HG02798 (cell line): ENCODE measurements at regions not wholly inside any gene's neighbourhood (a gene's known extent, or its start where the extent isn't known, plus 50 kb on each side); places are given as distances from the start of the nearest gene placed in this dataset.
"Not testable (repeated sequence)": the region's sequence is repeated elsewhere in the genome, so short reads cannot be mapped to it uniquely, and the experiment has no call there.

ENCODE experiments used
- ATAC-seq: cut with Tn5 transposase; IDR thresholded peaks from one replicate; pipeline ENCODE4 v1.9.1; 2021; ENCODE audit warnings: mild to moderate bottlenecking; ENCODE audit not compliant: unreplicated experiment, poor library complexity

DNA sequence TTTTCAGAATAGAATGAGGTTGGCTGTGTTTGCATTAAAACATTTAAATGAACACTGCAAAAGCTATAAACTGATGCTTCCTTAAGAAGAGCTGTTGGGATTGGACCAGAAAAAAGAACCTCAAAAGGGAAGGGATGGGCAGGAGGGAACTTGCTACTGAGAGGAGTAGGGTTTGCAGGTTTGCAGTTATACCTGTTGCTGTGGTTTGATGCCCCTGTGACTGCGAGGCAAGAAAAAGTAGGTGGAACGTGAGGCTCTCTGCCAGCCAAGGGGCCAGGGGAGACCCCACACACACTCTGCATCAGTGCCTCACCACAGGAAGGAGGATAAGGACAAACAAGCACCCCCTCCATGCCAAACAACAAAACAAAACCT, 197.2 kb downstream of the BCAS1 start:
- no peak for ATAC-seq

DNA sequence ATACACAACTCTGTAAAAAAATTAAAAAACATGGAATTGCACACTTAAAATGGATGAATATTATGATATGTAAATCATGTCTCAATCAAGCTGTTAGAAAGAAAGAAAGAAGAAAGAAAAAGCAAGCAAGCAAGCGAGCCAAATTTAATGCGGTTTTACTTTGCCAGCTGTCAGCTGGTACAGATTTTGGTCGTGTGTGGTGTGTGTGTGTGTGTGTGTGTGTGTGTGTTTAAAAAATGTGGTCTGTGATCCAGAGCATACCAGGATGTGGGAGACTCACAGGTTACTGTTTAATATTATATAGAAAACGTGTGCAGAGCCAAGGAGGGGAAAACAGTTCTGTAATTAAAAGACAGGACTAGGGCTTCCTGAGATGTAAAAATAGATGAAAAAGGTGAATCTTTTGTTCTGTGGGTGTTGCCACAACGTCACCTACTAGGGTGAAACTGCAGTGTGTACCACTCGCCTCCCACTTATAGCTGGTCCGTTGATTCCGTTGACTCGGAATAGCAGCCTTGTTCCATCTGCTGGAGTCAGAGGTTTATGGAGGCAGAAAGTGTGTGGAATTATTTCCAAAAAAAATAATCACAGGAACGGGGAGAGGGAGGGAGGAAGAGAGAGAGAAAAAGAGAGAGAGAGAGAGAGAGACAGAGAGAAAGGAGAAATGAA, 197.7 kb downstream of the BCAS1 start:
- peak; percentile 43 for ATAC-seq

GRCh38 chr20:53872081-53872541, 198.3 kb downstream of the BCAS1 start:
- ATAC-seq: no peak

- no peak for ATAC-seq
Observed at GRCh38 chr20:53871541-53871940, 198.9 kb downstream of the BCAS1 start.

DNA sequence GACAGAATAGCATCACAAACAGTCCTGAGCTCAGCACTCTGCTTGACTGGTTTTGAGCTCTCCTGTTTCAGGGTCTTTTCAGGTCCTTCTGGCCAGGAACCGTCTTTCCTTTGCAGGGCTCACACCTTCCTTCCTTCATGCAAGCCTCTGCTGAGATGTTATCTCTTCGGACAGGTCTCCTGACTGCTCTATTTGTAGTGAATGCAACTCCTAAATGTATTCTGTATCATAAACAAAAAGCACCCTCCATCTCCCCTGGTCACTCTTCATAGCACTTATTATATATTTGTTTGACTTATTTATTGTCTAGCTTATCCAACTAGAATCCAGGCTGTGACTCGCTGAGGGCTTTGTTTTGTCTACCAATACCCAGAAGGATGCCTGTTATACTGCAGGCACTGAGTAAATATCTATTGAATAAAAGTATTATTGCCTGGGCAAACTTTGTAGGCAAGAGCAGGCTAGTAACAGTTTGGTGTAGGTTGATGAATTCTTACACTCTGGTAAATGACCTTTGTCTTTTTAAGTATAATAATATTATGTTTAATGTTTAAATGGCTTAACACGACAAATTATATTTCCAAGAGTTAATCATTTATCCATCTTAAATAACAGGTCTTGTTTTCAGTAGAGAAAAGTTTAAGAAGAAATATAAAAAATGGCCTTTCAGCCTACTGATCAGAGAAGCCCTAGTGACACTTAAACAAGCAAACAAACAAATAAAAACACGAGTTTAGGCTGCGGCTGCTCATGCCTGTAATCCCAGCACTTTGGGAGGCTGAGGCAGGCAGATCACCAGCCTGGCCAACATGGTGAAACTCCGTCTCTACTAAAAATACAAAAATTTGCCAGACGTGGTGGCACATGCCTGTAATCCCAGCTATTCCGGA, 199.7 kb downstream of the BCAS1 start:
- ATAC-seq: no peak

- ATAC-seq: peak; percentile 75
Observed at GRCh38 chr20:53869466-53870258, 200.7 kb downstream of the BCAS1 start.

DNA sequence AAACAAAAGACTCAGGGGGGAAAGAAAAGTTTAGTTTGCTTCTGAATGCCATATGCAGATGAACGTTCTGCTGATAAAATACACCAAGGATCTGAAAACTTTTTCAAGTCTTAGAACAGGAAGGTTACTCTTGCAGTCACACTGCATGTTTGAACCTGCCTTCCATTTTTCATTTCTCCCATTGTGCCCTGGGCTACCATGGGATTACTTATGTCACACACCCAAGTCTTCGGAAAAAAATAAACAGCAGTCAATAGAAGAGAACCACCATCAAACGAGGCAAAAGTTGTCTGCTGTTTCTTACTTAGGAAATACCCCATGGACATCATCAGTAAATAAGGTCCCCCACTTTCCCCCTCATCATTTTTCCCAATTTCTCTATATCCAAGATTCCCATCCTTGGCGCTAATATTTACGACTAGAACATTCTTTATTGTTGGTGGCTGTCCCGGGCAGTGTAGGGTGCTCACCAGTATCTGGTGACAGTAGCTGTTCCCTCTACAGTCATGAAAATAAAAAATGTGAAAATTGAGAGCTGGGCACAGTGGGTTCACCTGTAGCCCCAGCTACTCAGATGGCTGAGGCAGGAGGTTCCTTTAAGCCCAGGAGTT, 202.5 kb downstream of the BCAS1 start:
- no peak for ATAC-seq

- ATAC-seq: peak; percentile 60
Observed at GRCh38 chr20:53866794-53867740, 203.3 kb downstream of the BCAS1 start.

GRCh38 chr20:53865901-53866793, 204.2 kb downstream of the BCAS1 start:
- ATAC-seq: no peak

DNA sequence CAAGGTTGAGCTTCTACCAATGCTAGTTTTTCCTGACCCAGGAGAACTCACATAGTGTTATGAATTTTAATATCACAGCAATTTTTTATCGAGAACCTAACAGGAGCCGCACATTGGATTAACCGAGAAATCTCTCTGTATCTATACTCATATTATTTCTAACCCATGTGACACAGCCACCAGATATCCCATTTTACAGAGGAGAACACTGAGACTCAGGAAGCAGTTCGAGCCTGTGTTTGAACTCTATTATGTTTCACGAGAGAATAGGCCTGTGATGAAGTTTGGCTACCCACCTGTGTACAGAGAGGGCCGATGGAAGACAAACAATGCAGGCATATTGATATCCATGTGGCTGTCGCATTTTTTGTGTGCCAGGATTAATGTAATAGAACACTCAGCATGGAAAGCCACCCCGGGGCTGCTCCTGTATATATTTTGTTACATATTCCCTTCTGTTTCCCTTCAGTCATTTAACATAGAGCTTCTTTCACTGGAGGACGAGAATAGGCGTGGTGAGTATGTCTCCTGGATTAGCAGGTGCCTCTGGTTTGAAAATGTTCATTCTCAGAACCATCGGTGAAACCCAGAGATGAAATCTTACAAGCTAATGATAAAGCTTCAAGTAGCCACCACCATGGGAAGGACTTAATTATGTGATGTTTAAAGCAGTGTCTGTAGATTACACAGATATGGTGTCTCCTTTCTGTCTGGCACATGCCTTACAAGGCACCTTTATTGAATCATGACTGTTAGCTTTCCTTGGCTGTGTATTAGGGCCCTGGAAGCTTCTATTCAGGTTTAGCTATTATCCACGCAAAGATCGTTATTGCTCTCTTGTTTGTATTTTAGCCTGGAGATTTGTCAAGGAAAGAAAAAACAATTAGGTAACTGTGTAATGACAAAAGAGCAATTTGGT, 205.4 kb downstream of the BCAS1 start:
- not testable (repeated sequence) for ATAC-seq

GRCh38 chr20:53863923-53864641, 206.3 kb downstream of the BCAS1 start:
- ATAC-seq: not testable (repeated sequence)

- not testable (repeated sequence) for ATAC-seq
Observed at GRCh38 chr20:53863535-53863922, 206.9 kb downstream of the BCAS1 start.

GRCh38 chr20:53863039-53863438, 207.4 kb downstream of the BCAS1 start:
- ATAC-seq: not testable (repeated sequence)

GRCh38 chr20:53862490-53862889, 207.9 kb downstream of the BCAS1 start:
- not testable (repeated sequence) for ATAC-seq

- ATAC-seq: not testable (repeated sequence)
Observed at GRCh38 chr20:53862136-53862397, 208.3 kb downstream of the BCAS1 start.

- no peak for ATAC-seq
Observed at GRCh38 chr20:53859684-53860083, 210.7 kb downstream of the BCAS1 start.

- ATAC-seq: not testable (repeated sequence)
Observed at GRCh38 chr20:53859009-53859408, 211.4 kb downstream of the BCAS1 start.
